Cardiac muscle cell (in vitro differentiated cells and primary cell): ENCODE measurements at regions not wholly inside any gene's neighbourhood (a gene's known extent, or its start where the extent isn't known, plus 50 kb on each side); places are given as distances from the start of the nearest gene placed in this dataset.
A peak's percentile ranks its signal among the peaks of the same experiment; 100 is the strongest.

ENCODE experiments used
- DNase-seq, 2 donors: peaks; one replicate each; pipeline versions ENCODE4 v3.0.0 to v3.0.0-alpha.2; 2010 to 2017; ENCODE audit warnings: low read depth in 1 of 2, low spot score in 1 of 2
- H3K27ac ChIP-seq: fragments of 200-600 bp; sonication (generic); 2 replicates; pipeline ENCODE4 v1.5.1; 2016
- H3K27me3 ChIP-seq: fragments of 200-600 bp; sonication (generic); 2 replicates; pipeline ENCODE4 v1.6.0; 2016; ENCODE audit warnings: control low read depth
- H3K36me3 ChIP-seq: fragments of 200-600 bp; sonication (generic); 2 replicates; pipeline ENCODE4 v1.5.1; 2016; ENCODE audit warnings: control low read depth
- H3K4me1 ChIP-seq: fragments of 200-600 bp; sonication (generic); 2 replicates; pipeline ENCODE4 v1.8.1; 2017; ENCODE audit warnings: low read depth, mild to moderate bottlenecking, mixed run types
- H3K4me3 ChIP-seq: fragments of 200-600 bp; sonication (generic); 2 replicates; pipeline ENCODE4 v1.5.1; 2016; ENCODE audit warnings: mild to moderate bottlenecking
- H3K9me3 ChIP-seq: fragments of 200-600 bp; sonication (generic); 2 replicates; pipeline ENCODE4 v1.5.1; 2017; ENCODE audit warnings: low read depth, mild to moderate bottlenecking, control low read depth
- TF ChIP-seq, protein P1 (sequence below): IDR thresholded peaks from 2 replicates; pipeline ENCODE4 v1.5.1; 2012; ENCODE audit warnings: low read depth, mild to moderate bottlenecking, low read length

DNA sequence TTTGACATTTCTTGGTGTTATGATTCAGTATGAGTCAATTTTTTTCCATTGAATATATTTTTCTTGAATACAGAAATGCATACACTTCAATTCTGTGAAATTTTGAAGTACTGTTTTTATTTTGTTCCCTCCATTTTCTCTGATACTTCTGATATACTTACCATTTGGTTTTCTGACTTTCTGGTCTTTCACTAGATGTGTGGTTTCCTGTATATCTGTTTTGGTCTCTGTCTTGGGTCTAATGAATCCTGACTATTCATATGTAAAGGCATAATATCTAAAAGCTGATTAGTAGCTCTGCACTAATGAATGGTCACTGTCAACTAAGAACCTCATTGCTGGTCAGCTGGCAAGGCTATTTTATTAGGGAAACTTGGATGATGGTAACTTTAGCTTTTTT lies 345.6 kb downstream of the GRB14 start:
- DNase-seq: no peak
- no peaks in the 10 kb centered on the region for H3K4me1 ChIP-seq
- H3K36me3 ChIP-seq: no peaks in the 10 kb centered on the region
- no peaks in the 10 kb centered on the region for H3K27me3 ChIP-seq
- no peak overlapping the region for H3K4me3 ChIP-seq
- TF ChIP-seq, protein P1, sequence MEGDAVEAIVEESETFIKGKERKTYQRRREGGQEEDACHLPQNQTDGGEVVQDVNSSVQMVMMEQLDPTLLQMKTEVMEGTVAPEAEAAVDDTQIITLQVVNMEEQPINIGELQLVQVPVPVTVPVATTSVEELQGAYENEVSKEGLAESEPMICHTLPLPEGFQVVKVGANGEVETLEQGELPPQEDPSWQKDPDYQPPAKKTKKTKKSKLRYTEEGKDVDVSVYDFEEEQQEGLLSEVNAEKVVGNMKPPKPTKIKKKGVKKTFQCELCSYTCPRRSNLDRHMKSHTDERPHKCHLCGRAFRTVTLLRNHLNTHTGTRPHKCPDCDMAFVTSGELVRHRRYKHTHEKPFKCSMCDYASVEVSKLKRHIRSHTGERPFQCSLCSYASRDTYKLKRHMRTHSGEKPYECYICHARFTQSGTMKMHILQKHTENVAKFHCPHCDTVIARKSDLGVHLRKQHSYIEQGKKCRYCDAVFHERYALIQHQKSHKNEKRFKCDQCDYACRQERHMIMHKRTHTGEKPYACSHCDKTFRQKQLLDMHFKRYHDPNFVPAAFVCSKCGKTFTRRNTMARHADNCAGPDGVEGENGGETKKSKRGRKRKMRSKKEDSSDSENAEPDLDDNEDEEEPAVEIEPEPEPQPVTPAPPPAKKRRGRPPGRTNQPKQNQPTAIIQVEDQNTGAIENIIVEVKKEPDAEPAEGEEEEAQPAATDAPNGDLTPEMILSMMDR: no peak
- H3K27ac ChIP-seq: no peak overlapping the region
- no peaks in the 10 kb centered on the region for H3K9me3 ChIP-seq

- H3K36me3 ChIP-seq: no peaks in the 10 kb centered on the region
- no peak overlapping the region for H3K27ac ChIP-seq
- no peak overlapping the region for H3K4me3 ChIP-seq
- H3K9me3 ChIP-seq: no peaks in the 10 kb centered on the region
- peak in 1 of 2 donors; percentile 1 for DNase-seq
- TF ChIP-seq, protein P1: no peak
- no peaks in the 10 kb centered on the region for H3K27me3 ChIP-seq
- H3K4me1 ChIP-seq: no peaks in the 10 kb centered on the region
These were observed 360.8 kb downstream of the GRB14 start for GRCh38 chr2:164260506-164260905.

DNA sequence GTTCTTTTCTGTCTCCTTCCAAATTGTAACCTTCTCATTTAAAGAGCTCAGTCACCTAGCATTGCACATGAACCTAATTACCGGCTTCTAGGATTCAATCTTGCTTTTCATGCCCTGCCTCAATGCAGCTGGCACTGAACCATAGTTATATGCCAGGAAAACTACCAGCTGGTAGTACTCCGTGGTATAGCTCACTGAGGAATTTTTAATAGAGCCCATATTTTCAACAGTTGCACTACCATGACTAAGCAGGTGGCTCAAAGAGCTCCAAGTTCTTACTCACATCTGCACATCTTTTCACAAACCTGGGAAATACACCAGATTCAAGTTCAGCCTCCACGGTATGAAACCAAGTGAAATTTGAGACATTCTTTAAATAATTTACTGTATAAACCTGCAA lies 363.5 kb downstream of the GRB14 start:
- TF ChIP-seq, protein P1: no peak
- no peaks in the 10 kb centered on the region for H3K27me3 ChIP-seq
- H3K36me3 ChIP-seq: no peaks in the 10 kb centered on the region
- H3K9me3 ChIP-seq: no peaks in the 10 kb centered on the region
- DNase-seq: no peak
- H3K4me3 ChIP-seq: no peak overlapping the region
- H3K4me1 ChIP-seq: no peaks in the 10 kb centered on the region
- no peak overlapping the region for H3K27ac ChIP-seq

DNA sequence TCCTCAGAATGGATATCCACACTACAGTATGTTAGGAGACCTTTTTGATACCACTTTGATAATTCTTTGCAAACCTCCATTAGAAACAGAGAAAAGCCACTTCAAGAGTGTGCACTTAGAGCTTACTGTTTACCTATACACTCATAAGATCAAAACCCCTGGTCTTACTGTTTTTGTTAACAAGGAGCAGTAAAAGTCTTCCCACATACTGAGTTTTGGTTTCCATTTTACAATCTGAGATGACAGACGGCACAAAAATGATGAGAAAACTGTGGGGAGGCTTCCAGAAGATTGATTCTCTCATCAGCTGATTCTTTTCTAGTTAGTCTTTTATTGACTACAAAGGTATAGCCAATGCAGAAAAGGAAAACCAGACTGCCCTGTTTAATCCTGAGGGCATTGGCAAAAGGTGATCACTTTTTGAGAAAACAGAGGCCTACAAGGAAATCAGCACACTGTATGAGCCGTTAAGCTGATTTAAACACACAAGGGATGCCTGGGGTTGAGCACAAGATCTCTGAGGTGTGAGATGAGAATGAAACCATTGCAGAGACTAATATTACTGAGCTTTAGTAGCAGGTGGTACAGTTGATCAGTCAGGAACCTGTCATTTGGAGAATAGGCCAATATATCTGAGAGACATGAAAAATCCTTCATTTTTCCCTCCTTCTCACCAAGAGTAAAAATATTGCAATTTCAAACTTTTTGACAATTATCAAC lies 368.6 kb downstream of the GRB14 start:
- no peak overlapping the region for H3K27ac ChIP-seq
- H3K36me3 ChIP-seq: no peaks in the 10 kb centered on the region
- no peaks in the 10 kb centered on the region for H3K27me3 ChIP-seq
- H3K4me1 ChIP-seq: no peaks in the 10 kb centered on the region
- TF ChIP-seq, protein P1: no peak
- DNase-seq: no peak
- H3K4me3 ChIP-seq: no peak overlapping the region
- H3K9me3 ChIP-seq: no peaks in the 10 kb centered on the region

DNA sequence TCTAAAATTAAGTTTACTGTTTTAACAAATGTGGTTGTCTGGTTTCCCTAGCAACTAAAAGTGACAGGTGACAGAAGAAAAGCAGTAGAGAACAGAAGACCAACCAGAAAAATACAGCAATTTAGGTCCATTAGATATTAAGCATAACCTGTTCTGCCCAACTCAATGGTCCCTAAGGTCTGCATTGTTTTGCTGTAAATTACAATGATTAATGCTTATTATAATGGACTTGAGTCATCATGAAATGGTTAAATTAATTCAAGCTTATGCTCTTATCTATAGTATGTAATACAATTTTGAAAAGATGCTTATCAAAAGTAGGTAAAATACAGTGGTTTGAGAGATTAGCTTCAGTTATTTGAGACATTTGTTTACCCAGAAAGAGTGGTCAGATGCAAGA lies 378.0 kb downstream of the GRB14 start:
- Histone ChIP-seq H3K9me3 (no peaks in the 10 kb centered on the region), H3K4me3 (no peak overlapping the region), H3K27me3 (no peaks in the 10 kb centered on the region), H3K36me3 (no peaks in the 10 kb centered on the region), H3K27ac (no peak overlapping the region), H3K4me1 (no peaks in the 10 kb centered on the region)
- TF ChIP-seq, protein P1: no peak
- DNase-seq: no peak

- Histone ChIP-seq H3K4me1 (no peaks in the 10 kb centered on the region), H3K27ac (no peak overlapping the region), H3K27me3 (no peaks in the 10 kb centered on the region), H3K36me3 (no peaks in the 10 kb centered on the region), H3K4me3 (no peak overlapping the region), H3K9me3 (no peaks in the 10 kb centered on the region)
- TF ChIP-seq, protein P1: no peak
- no peak for DNase-seq
These were observed 378.9 kb downstream of the GRB14 start for GRCh38 chr2:164242409-164242808.
